HG03571 (cell line): ENCODE measurements at regions not wholly inside any gene's neighbourhood (a gene's known extent, or its start where the extent isn't known, plus 50 kb on each side); places are given as distances from the start of the nearest gene placed in this dataset.

Experiments
- ATAC-seq: cut with Tn5 transposase; IDR thresholded peaks from one replicate; pipeline ENCODE4 v1.9.1; 2021; ENCODE audit not compliant: unreplicated experiment

- ATAC-seq = no peak
Observed at GRCh38 chr10:130425169-130425568, 289.0 kb downstream of the GLRX3 start.

GRCh38 chr10:130425881-130426435 is 289.8 kb downstream of the GLRX3 start:
- ATAC-seq = no peak

- ATAC-seq = no peak
Observed at GRCh38 chr10:130427216-130427722, 291.1 kb downstream of the GLRX3 start.

- no peak for ATAC-seq
Observed at GRCh38 chr10:130428936-130429335, 292.7 kb downstream of the GLRX3 start.

GRCh38 chr10:130429809-130430208 is 293.6 kb downstream of the GLRX3 start:
- no peak for ATAC-seq

- no peak for ATAC-seq
Observed at GRCh38 chr10:130430291-130430690, 294.1 kb downstream of the GLRX3 start.

GRCh38 chr10:130430852-130431704 is 294.9 kb downstream of the GLRX3 start:
- ATAC-seq = no peak

GRCh38 chr10:130432271-130432670 is 296.1 kb downstream of the GLRX3 start:
- ATAC-seq = no peak

GRCh38 chr10:130432850-130433249 is 296.7 kb downstream of the GLRX3 start:
- no peak for ATAC-seq

- ATAC-seq = no peak
Observed at GRCh38 chr10:130434446-130435385, 298.5 kb downstream of the GLRX3 start.

GRCh38 chr10:130435961-130436360 is 299.8 kb downstream of the GLRX3 start:
- no peak for ATAC-seq

- no peak for ATAC-seq
Observed at GRCh38 chr10:130438861-130439260, 302.7 kb downstream of the GLRX3 start.

- ATAC-seq = no peak
Observed at GRCh38 chr10:130439766-130440165, 303.6 kb downstream of the GLRX3 start.

GRCh38 chr10:130440494-130440893 is 304.3 kb downstream of the GLRX3 start:
- no peak for ATAC-seq

- ATAC-seq = no peak
Observed at GRCh38 chr10:130440971-130441370, 304.8 kb downstream of the GLRX3 start.

GRCh38 chr10:130443066-130443465 is 306.9 kb downstream of the GLRX3 start:
- ATAC-seq = no peak

GRCh38 chr10:130453036-130453720 is 317.0 kb downstream of the GLRX3 start:
- ATAC-seq = no peak

- ATAC-seq = no peak
Observed at GRCh38 chr10:130453721-130454542, 317.7 kb downstream of the GLRX3 start.

- ATAC-seq = no peak
Observed at GRCh38 chr10:130454543-130455000, 318.4 kb downstream of the GLRX3 start.
